ENCODE measurements at regions not wholly inside any gene's neighbourhood (a gene's known extent, or its start where the extent isn't known, plus 50 kb on each side); places are given as distances from the start of the nearest gene placed in this dataset.

GRCh38 chr2:104762031-104762430 is 91.9 kb upstream of the POU3F3 start:
- Histone ChIP-seq H3K9ac (ENCODE audit: low read depth, low read length) (no peak overlapping the region), H3K36me3 (ENCODE audit: insufficient read depth, low read length) (no peaks in the 10 kb centered on the region), H3K4me1 (ENCODE audit: insufficient read depth, low read length) (peaks cover 14% of the 10 kb centered on the region), H3K9me3 (ENCODE audit: control insufficient read depth, insufficient read depth, low read length) (no peaks in the 10 kb centered on the region)

- Histone ChIP-seq H3K4me1 (ENCODE audit: insufficient read depth, low read length) (peaks cover 3% of the 10 kb centered on the region; the same call in 1 of the 2 replicates), H3K9ac (ENCODE audit: low read depth, low read length) (no peak overlapping the region), H3K9me3 (ENCODE audit: control insufficient read depth, insufficient read depth, low read length) (no peaks in the 10 kb centered on the region; the same call in 1 of the 2 replicates), H3K36me3 (ENCODE audit: insufficient read depth, low read length) (no peaks in the 10 kb centered on the region)
These were observed 87.2 kb upstream of the POU3F3 start for GRCh38 chr2:104766683-104767082.

DNA sequence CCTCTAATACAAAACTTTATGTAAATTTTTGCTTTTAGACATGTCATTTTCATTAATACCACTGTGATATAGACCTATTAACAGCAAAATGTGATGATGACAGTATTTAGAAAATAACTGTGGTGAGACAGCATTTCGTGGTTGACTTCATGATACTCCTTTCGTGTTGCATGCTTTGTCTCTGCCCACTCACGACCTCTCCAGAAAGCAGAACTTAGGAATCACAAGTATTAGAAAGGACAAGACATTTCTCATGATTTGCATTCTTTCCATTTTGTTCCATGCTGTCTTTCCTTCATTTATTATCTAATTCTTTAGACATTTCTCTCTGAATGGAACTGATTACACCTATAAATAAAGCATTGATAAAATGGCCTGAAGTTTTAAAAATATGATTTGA is 85.2 kb upstream of the POU3F3 start:
- no peak overlapping the region for H3K9ac ChIP-seq (ENCODE audit: low read depth, low read length)
- no peaks in the 10 kb centered on the region for H3K36me3 ChIP-seq (ENCODE audit: insufficient read depth, low read length)
- no peaks in the 10 kb centered on the region; the same call in 1 of the 2 replicates for H3K9me3 ChIP-seq (ENCODE audit: control insufficient read depth, insufficient read depth, low read length)
- peaks cover 3% of the 10 kb centered on the region; the same call in 1 of the 2 replicates for H3K4me1 ChIP-seq (ENCODE audit: insufficient read depth, low read length)

DNA sequence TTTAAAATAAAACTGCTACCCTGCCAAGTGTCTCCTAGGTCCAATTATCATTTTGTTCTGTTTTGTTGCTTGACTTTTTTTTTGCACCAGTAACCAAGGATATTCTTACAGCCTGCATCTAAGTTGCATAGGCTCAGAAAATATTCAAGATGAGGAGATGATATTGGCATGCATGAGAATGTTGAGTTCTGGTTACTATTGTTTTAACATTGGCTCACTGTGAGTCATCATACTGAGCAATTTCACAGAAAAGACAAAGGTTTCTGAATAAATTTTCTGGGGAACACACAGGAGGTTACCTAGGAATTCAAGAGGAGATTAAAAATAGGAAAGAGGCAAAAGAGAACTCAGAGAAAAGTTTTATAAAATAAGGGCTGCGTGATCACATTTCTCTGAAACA is 84.8 kb upstream of the POU3F3 start:
- Histone ChIP-seq H3K36me3 (ENCODE audit: insufficient read depth, low read length) (no peaks in the 10 kb centered on the region), H3K9ac (ENCODE audit: low read depth, low read length) (no peak overlapping the region), H3K9me3 (ENCODE audit: control insufficient read depth, insufficient read depth, low read length) (no peaks in the 10 kb centered on the region; the same call in 1 of the 2 replicates), H3K4me1 (ENCODE audit: insufficient read depth, low read length) (peaks cover 3% of the 10 kb centered on the region; the same call in 1 of the 2 replicates)

DNA sequence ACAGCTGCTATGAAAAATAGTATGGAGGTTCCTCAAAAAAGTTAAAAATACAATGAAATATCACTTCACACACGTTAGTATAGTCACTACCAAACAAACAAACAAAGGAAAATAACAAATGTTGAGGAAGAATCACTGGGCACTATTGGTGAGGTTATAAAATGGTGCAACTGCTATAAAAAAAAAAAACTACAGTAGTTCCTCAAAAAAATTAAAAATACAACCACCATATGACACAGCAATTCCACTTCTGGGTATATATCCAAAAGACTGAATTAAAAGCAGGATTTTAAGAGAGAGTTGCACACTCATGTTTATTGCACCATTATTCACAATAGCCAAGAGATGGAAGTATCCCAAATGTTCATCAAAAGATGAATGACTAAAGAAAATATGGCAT is 80.9 kb upstream of the POU3F3 start:
- H3K9ac ChIP-seq (ENCODE audit: low read depth, low read length): no peak overlapping the region
- peaks cover 3% of the 10 kb centered on the region; the same call in 1 of the 2 replicates for H3K4me1 ChIP-seq (ENCODE audit: insufficient read depth, low read length)
- no peaks in the 10 kb centered on the region; the same call in 1 of the 2 replicates for H3K9me3 ChIP-seq (ENCODE audit: control insufficient read depth, insufficient read depth, low read length)
- no peaks in the 10 kb centered on the region for H3K36me3 ChIP-seq (ENCODE audit: insufficient read depth, low read length)

DNA sequence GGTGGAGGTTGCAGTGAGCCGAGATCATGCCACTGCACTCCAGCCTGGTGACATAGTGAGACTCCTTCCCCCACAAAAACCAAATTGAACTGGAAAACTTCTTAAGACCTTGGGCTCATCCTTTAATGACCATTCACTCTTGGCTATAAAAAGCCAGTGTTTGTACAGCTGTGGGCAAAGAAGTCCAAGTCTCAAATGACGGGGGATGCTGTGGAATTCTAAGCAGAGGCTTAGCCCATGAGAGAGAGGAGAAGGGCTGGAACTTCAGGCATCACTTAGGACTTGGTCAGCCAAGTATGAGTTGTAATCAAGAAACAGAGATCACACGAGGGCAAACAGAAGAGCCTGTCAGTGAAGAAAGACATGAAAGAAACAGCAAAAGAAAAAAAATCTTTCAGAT is 79.3 kb upstream of the POU3F3 start:
- Histone ChIP-seq H3K36me3 (ENCODE audit: insufficient read depth, low read length) (no peaks in the 10 kb centered on the region), H3K9ac (ENCODE audit: low read depth, low read length) (no peak overlapping the region), H3K4me1 (ENCODE audit: insufficient read depth, low read length) (no peaks in the 10 kb centered on the region), H3K9me3 (ENCODE audit: control insufficient read depth, insufficient read depth, low read length) (no peaks in the 10 kb centered on the region; the same call in 1 of the 2 replicates)

DNA sequence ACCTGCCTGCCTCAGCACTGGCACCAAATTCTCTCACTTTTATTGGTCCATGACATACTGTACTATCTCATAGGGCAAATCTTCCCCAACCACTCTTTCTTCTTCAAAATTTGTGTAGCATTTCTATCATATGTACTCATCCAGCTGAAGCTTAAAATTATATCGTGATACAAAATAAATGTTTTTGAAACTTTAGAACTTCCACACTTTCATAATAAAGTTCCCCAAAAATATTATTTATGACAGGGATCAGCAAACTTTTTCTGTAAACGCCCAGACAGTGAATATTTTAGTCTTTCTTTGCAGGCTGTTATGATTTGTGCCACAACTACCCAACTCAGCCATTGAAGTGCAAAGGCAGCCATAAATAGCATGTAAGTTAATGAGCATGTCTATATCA is 76.2 kb upstream of the POU3F3 start:
- no peaks in the 10 kb centered on the region for H3K9me3 ChIP-seq (ENCODE audit: control insufficient read depth, insufficient read depth, low read length)
- no peaks in the 10 kb centered on the region for H3K36me3 ChIP-seq (ENCODE audit: insufficient read depth, low read length)
- no peak overlapping the region for H3K9ac ChIP-seq (ENCODE audit: low read depth, low read length)
- H3K4me1 ChIP-seq (ENCODE audit: insufficient read depth, low read length): no peaks in the 10 kb centered on the region

DNA sequence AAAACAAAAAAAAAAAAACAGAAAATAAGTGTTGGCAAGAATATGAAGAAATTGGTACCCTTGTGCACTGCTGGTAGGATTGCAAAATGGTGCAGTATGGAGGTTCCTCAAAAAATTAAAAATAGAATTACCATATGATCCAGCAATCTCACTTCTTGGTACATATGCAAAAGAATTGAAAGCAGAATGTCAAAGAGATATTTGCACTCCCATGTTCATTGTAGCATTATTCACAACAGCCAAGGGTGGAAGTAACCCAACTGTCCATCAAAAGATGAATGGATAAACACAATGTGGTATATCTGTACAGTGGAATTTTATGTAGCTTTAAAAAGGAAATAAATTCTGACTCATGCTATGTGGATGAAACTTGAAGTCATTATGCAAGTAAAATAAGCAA is 72.8 kb upstream of the POU3F3 start:
- H3K4me1 ChIP-seq (ENCODE audit: insufficient read depth, low read length): no peaks in the 10 kb centered on the region
- no peaks in the 10 kb centered on the region for H3K36me3 ChIP-seq (ENCODE audit: insufficient read depth, low read length)
- H3K9me3 ChIP-seq (ENCODE audit: control insufficient read depth, insufficient read depth, low read length): no peaks in the 10 kb centered on the region
- H3K9ac ChIP-seq (ENCODE audit: low read depth, low read length): no peak overlapping the region

DNA sequence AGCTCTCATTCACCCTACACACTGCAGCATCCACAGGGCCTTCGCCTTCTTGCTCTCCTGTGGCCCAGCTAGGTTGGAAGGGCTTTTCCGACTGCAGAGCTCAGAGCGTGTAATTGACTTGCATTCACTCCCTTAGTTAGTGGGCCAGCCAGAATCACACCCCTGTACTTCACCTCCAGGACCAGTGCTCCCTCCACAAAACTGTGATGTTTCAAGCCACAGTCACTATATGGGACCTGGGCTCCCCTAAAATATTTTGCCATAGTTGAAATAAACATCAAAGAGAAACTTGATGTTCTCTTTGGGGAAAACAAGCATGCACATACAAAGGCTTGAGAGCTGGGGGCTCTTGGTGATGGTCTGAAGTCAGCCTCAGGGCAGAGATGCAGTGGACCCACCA is 69.7 kb upstream of the POU3F3 start:
- Histone ChIP-seq H3K9ac (ENCODE audit: low read depth, low read length) (no peak overlapping the region), H3K4me1 (ENCODE audit: insufficient read depth, low read length) (no peaks in the 10 kb centered on the region), H3K36me3 (ENCODE audit: insufficient read depth, low read length) (no peaks in the 10 kb centered on the region), H3K9me3 (ENCODE audit: control insufficient read depth, insufficient read depth, low read length) (no peaks in the 10 kb centered on the region)

- H3K9me3 ChIP-seq (ENCODE audit: control insufficient read depth, insufficient read depth, low read length): no peaks in the 10 kb centered on the region
- no peak overlapping the region for H3K9ac ChIP-seq (ENCODE audit: low read depth, low read length)
- H3K36me3 ChIP-seq (ENCODE audit: insufficient read depth, low read length): no peaks in the 10 kb centered on the region
- H3K4me1 ChIP-seq (ENCODE audit: insufficient read depth, low read length): 0 out of 2 replicates have a peak, but pooled peaks cover 2% of the 10 kb centered on the region
These were observed 67.7 kb upstream of the POU3F3 start for GRCh38 chr2:104786204-104786603.

DNA sequence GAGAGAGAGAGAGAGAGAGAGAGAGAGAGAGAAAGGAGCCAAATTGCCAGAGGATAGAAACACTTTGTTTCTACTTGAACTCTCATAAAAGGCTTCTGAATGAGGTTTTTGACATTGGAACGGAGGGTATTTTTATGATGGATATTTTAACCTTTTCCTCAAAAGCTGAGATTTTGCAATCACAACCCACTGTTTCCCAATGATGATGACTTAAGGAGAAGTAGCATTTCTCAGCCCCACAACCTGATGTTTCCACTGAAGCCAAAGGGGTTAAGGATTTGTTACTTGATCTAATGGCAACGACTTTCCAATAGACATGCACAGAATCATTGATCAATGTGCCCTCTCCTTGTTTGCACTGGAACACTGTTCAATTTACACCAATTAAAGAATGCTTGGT is 67.1 kb upstream of the POU3F3 start:
- Histone ChIP-seq H3K9ac (ENCODE audit: low read depth, low read length) (no peak overlapping the region), H3K36me3 (ENCODE audit: insufficient read depth, low read length) (no peaks in the 10 kb centered on the region), H3K4me1 (ENCODE audit: insufficient read depth, low read length) (0 out of 2 replicates have a peak, but pooled peaks cover 2% of the 10 kb centered on the region), H3K9me3 (ENCODE audit: control insufficient read depth, insufficient read depth, low read length) (no peaks in the 10 kb centered on the region)

GRCh38 chr2:104787298-104788065 is 66.4 kb upstream of the POU3F3 start:
- H3K36me3 ChIP-seq (ENCODE audit: insufficient read depth, low read length): no peaks in the 10 kb centered on the region
- H3K9me3 ChIP-seq (ENCODE audit: control insufficient read depth, insufficient read depth, low read length): no peaks in the 10 kb centered on the region
- H3K4me1 ChIP-seq (ENCODE audit: insufficient read depth, low read length): 0 out of 2 replicates have a peak, but pooled peaks cover 2% of the 10 kb centered on the region
- no peak overlapping the region for H3K9ac ChIP-seq (ENCODE audit: low read depth, low read length)

- H3K9me3 ChIP-seq (ENCODE audit: control insufficient read depth, insufficient read depth, low read length): no peaks in the 10 kb centered on the region
- no peaks in the 10 kb centered on the region for H3K36me3 ChIP-seq (ENCODE audit: insufficient read depth, low read length)
- H3K4me1 ChIP-seq (ENCODE audit: insufficient read depth, low read length): 0 out of 2 replicates have a peak, but pooled peaks cover 2% of the 10 kb centered on the region
- no peak overlapping the region for H3K9ac ChIP-seq (ENCODE audit: low read depth, low read length)
These were observed 65.0 kb upstream of the POU3F3 start for GRCh38 chr2:104788742-104789455.

DNA sequence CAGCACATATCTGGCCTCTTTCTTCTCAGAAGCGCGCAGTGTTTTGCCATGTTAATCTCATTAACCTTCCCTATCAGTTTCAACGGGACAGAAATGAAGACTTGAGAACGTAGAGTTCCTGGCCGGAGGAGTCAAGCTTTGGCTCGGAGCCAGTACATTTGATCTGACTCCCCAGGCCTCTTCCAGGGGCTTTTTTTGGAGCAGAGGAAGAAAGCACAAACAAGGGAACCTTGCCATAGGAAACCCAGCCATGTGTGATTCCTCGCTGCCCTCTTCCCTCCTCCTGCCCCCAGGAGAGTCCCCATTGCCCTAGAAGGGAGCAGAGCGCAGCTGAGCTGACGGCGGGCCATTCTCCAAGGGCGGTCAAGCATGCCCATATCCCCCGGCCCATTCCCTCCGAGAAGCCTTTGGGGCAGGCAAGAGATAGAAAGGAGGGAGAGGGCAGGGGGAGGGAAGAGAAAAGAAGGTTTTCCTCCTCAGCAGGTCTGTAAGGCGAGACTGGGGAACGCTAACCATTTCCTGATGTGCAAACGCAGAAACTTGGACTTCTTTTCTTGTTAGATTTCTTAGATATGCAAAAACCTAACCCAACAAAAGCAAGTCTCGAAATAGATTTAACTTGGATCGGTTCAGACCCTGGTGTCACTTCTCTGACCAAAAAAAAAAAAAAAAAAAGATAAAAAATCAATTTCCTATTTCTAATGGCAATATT is 63.7 kb upstream of the POU3F3 start:
- no peak overlapping the region for H3K9ac ChIP-seq (ENCODE audit: low read depth, low read length)

More for the DNA sequence above, 63.7 kb upstream of the POU3F3 start:
- Histone ChIP-seq H3K36me3 (ENCODE audit: insufficient read depth, low read length) (no peaks in the 10 kb centered on the region), H3K9me3 (ENCODE audit: control insufficient read depth, insufficient read depth, low read length) (no peaks in the 10 kb centered on the region), H3K4me1 (ENCODE audit: insufficient read depth, low read length) (0 out of 2 replicates have a peak, but pooled peaks cover 2% of the 10 kb centered on the region)

Measured in ES-I3 (cell line).